ENCODE measurements at regions not wholly inside any gene's neighbourhood (a gene's known extent, or its start where the extent isn't known, plus 50 kb on each side); places are given as distances from the start of the nearest gene placed in this dataset.

- TF ChIP-seq EZH2 (IDR thresholded peaks at IDR 0.05; ENCODE audit: insufficient read depth, poor library complexity, severe bottlenecking) (no peak), EZH2phosphoT487 (IDR thresholded peaks at IDR 0.05; ENCODE audit: insufficient read depth, low read depth) (no peak)
Observed at GRCh38 chr11:23542189-23542588, 681.9 kb upstream of the CCDC179 start.

Measured in GM23248 (cell line).